Right lobe of liver (tissue), 4 donors: ENCODE measurements at regions not wholly inside any gene's neighbourhood (a gene's known extent, or its start where the extent isn't known, plus 50 kb on each side); places are given as distances from the start of the nearest gene placed in this dataset.

ENCODE experiments used
- POLR2A ChIP-seq: fragments of 450-650 bp; IDR thresholded peaks from one replicate; pipeline ENCODE4 v1.6.1; 2017; ENCODE audit warnings: antibody characterized with exemption, mild to moderate bottlenecking
- TF ChIP-seq, protein P1 (sequence below), 4 donors: fragments of 200-600 bp in 3 of 4; fragments of 450-650 bp in 1 of 4; IDR thresholded peaks; one replicate each; pipeline versions ENCODE4 v1.5.1 to v1.8.0; 2016 to 2022; ENCODE audit warnings: antibody characterized with exemption in 4 of 4, mild to moderate bottlenecking in 2 of 4
- donor health status: DM: no; HTN: no; CAD: no.
- donor health status: DM: no; HTN: no; CAD: no.
- donor health status: DM: no; HTN: yes; CAD: no.

DNA sequence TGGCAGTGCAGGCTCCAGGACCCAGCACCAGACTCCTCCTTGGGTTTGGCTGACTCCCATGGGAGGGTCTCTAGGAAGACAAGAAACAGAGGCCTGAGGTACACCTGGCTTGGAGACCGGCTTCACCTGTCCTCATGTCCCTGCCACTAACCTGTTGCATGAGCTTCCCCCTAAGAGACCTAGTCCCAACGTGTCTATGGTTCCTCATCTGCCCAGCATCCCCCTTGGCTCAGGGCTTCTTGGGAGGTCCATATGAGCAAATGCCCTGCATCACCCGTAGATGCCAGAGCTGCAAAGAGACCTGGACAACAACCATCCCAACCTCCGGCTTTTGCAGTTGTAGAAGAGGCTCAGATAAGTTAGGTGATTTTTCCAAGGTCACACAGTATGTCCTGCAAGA lies 123.5 kb downstream of the BUD13 start:
- TF ChIP-seq, protein P1, sequence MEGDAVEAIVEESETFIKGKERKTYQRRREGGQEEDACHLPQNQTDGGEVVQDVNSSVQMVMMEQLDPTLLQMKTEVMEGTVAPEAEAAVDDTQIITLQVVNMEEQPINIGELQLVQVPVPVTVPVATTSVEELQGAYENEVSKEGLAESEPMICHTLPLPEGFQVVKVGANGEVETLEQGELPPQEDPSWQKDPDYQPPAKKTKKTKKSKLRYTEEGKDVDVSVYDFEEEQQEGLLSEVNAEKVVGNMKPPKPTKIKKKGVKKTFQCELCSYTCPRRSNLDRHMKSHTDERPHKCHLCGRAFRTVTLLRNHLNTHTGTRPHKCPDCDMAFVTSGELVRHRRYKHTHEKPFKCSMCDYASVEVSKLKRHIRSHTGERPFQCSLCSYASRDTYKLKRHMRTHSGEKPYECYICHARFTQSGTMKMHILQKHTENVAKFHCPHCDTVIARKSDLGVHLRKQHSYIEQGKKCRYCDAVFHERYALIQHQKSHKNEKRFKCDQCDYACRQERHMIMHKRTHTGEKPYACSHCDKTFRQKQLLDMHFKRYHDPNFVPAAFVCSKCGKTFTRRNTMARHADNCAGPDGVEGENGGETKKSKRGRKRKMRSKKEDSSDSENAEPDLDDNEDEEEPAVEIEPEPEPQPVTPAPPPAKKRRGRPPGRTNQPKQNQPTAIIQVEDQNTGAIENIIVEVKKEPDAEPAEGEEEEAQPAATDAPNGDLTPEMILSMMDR (IDR thresholded peaks at IDR 0.05), result no peak
- no peak for TF ChIP-seq POLR2A
